GM06990 (cell line): ENCODE measurements at regions not wholly inside any gene's neighbourhood (a gene's known extent, or its start where the extent isn't known, plus 50 kb on each side); places are given as distances from the start of the nearest gene placed in this dataset.

Experiments
- DNase-seq: peaks from one replicate; pipeline ENCODE4 v3.0.0-alpha.2; 2011; ENCODE audit not compliant: insufficient read length; ENCODE audit errors: extremely low read depth
- H3K27me3 ChIP-seq: replicated peaks from 2 replicates; pipeline ENCODE4 v1.6.0; 2011; ENCODE audit warnings: low read length; ENCODE audit not compliant: control insufficient read depth, insufficient read depth
- H3K36me3 ChIP-seq: 2 replicates; pipeline ENCODE4 v1.5.1; 2011; ENCODE audit warnings: low read length; ENCODE audit not compliant: control insufficient read depth, insufficient read depth
- H3K4me3 ChIP-seq: replicated peaks from 2 replicates; pipeline ENCODE4 v1.5.1; 2011; ENCODE audit warnings: low read depth, mild to moderate bottlenecking, control low read depth, low read length
- CTCF ChIP-seq: IDR thresholded peaks from 2 replicates; pipeline ENCODE4 v1.5.1; 2011; ENCODE audit warnings: low read length, control low read depth, mild to moderate bottlenecking, inconsistent platforms; ENCODE audit not compliant: insufficient read depth, poor library complexity, severe bottlenecking

DNA sequence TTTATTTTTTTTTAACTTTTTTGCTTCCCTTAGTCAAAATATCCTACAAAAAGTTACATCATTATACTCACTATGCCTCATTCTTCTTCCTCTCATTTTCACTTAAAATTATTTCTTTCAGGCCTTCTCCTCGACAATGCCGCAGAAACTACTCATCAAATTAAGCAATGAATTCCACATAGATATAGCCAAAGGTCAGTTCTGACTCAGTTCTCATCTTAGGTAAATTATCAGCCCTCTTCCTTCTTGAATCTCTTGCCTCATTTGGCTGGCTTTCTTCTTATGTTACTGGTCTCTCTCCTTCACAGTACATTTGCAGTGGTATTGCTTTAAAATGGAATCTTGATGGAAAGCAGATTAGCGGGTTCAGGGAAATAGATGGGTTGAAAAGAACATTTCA lies 260.7 kb upstream of the BRINP3 start:
- Histone ChIP-seq H3K36me3 (no peaks in the 10 kb centered on the region), H3K27me3 (no peaks in the 10 kb centered on the region), H3K4me3 (no peak overlapping the region)
- no peak for TF ChIP-seq CTCF
- DNase-seq, result no peak

DNA sequence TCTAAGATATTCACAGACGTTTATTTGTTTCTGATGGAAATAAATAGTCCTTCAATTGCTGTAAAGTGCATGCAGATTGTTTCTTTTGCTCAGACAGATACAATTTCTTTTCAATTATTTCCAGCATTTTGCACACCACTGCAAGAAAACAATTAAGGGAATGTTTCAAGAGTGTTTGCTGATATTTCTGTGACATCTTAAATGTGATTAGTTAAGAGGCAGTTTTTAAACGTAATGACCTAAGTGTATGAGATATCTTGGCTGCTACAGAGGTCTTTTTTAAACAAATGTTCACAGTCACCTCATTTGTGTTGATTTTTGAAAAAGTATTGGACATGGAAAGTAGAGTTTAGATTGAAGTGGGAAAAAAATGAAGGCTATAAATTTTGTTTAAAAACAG lies 262.3 kb upstream of the BRINP3 start:
- Histone ChIP-seq H3K4me3 (no peak overlapping the region), H3K36me3 (no peaks in the 10 kb centered on the region), H3K27me3 (no peaks in the 10 kb centered on the region)
- DNase-seq, result no peak
- no peak for TF ChIP-seq CTCF

- TF ChIP-seq CTCF, result no peak
- Histone ChIP-seq H3K27me3 (no peaks in the 10 kb centered on the region), H3K36me3 (no peaks in the 10 kb centered on the region), H3K4me3 (no peak overlapping the region)
- DNase-seq, result no peak
Observed at GRCh38 chr1:190747704-190748103, 270.0 kb upstream of the BRINP3 start.

- TF ChIP-seq CTCF, result no peak
- Histone ChIP-seq H3K4me3 (no peak overlapping the region), H3K27me3 (no peaks in the 10 kb centered on the region), H3K36me3 (no peaks in the 10 kb centered on the region)
- DNase-seq, result no peak
Observed at GRCh38 chr1:190752131-190752530, 274.5 kb upstream of the BRINP3 start.

DNA sequence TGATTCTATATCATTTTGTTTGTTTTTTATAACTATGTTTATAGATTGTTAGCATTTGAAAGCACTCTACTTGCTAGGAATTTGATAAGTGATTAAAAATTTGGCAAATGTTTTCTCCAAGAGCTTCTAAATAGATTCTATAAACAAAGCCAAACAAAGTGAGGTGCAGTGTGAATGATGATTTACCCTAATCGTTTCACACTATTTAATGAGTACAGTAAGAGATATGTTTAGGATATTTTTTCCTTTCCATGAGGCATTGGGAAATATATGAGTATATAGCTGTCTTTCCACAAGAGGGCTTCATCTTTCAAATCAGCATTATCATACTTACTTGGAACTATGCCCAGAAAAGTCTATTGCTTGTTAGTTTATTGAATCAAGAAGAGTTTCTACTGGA lies 277.0 kb upstream of the BRINP3 start:
- Histone ChIP-seq H3K4me3 (no peak overlapping the region), H3K27me3 (no peaks in the 10 kb centered on the region), H3K36me3 (no peaks in the 10 kb centered on the region)
- TF ChIP-seq CTCF, result no peak
- no peak for DNase-seq

DNA sequence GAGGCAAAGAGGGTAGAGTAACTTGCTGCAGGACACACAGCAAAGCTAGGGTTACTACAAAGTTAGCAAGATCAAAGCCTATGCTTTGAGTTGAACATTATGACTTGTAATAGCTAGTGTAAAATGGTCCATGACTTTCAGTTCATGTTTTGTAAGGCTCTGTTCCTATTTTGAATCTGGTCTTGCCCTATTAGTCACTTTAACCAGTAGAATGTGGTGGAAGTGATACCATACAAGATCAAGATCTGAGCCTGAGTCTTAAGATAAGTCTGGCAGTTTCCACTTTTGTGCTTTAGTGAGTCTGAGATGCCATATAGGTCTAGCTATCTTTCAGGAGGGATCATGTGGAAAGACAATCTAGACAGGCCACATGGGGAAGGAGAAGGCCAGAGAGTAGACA lies 282.1 kb upstream of the BRINP3 start:
- DNase-seq, result peak; percentile 6
- H3K36me3 ChIP-seq, result no peaks in the 10 kb centered on the region
- no peak overlapping the region for H3K4me3 ChIP-seq
- H3K27me3 ChIP-seq, result no peaks in the 10 kb centered on the region
- TF ChIP-seq CTCF, result no peak
